ENCODE measurements at regions not wholly inside any gene's neighbourhood (a gene's known extent, or its start where the extent isn't known, plus 50 kb on each side); places are given as distances from the start of the nearest gene placed in this dataset. TPM values are rescaled to one million over a fixed set of nuclear protein-coding genes. Genes with fewer than 3 reads are reported as not detected.

GRCh38 chr3:174777813-174778212 lies 81.3 kb upstream of the NAALADL2 start:
- no peak for DNase-seq (ENCODE audit: extremely low spot score)
- H3K4me1 ChIP-seq (ENCODE audit: insufficient read depth), result no peaks in the 10 kb centered on the region
- H3K4me3 ChIP-seq (ENCODE audit: low read depth, low read length), result no peak overlapping the region
- no peak overlapping the region for H3K27ac ChIP-seq (ENCODE audit: low read depth)
- H3K36me3 ChIP-seq (ENCODE audit: insufficient read depth), result no peaks in the 10 kb centered on the region

GRCh38 chr3:174783502-174783901 lies 75.6 kb upstream of the NAALADL2 start:
- Histone ChIP-seq H3K4me1 (ENCODE audit: insufficient read depth) (no peaks in the 10 kb centered on the region), H3K27ac (ENCODE audit: low read depth) (no peak overlapping the region), H3K36me3 (ENCODE audit: insufficient read depth) (no peaks in the 10 kb centered on the region), H3K4me3 (ENCODE audit: low read depth, low read length) (no peak overlapping the region)
- 94% methylated on average over 2 of the region's 2 CpGs for WGBS
- DNase-seq (ENCODE audit: extremely low spot score), result no peak

- Histone ChIP-seq H3K27ac (ENCODE audit: low read depth) (no peak overlapping the region), H3K4me3 (ENCODE audit: low read depth, low read length) (no peak overlapping the region), H3K36me3 (ENCODE audit: insufficient read depth) (no peaks in the 10 kb centered on the region), H3K4me1 (ENCODE audit: insufficient read depth) (no peaks in the 10 kb centered on the region)
- DNase-seq (ENCODE audit: extremely low spot score), result no peak
- 87% methylated on average over 4 of the region's 4 CpGs for WGBS
These were observed 74.8 kb upstream of the NAALADL2 start for GRCh38 chr3:174784206-174784934.

GRCh38 chr3:174786825-174787224 lies 72.3 kb upstream of the NAALADL2 start:
- no peak overlapping the region for H3K4me3 ChIP-seq (ENCODE audit: low read depth, low read length)
- H3K36me3 ChIP-seq (ENCODE audit: insufficient read depth), result no peaks in the 10 kb centered on the region
- no peaks in the 10 kb centered on the region for H3K4me1 ChIP-seq (ENCODE audit: insufficient read depth)
- WGBS, result 94% methylated on average over 2 of the region's 2 CpGs
- DNase-seq (ENCODE audit: extremely low spot score), result no peak
- no peak overlapping the region for H3K27ac ChIP-seq (ENCODE audit: low read depth)

- H3K4me1 ChIP-seq (ENCODE audit: insufficient read depth), result no peaks in the 10 kb centered on the region
- 87% methylated on average over 3 of the region's 3 CpGs for WGBS
These were observed 68.0 kb upstream of the NAALADL2 start for GRCh38 chr3:174791161-174791560.

GRCh38 chr3:174792864-174793263 lies 66.3 kb upstream of the NAALADL2 start:
- Histone ChIP-seq H3K36me3 (ENCODE audit: insufficient read depth) (no peaks in the 10 kb centered on the region), H3K27ac (ENCODE audit: low read depth) (no peak overlapping the region), H3K4me3 (ENCODE audit: low read depth, low read length) (no peak overlapping the region), H3K4me1 (ENCODE audit: insufficient read depth) (no peaks in the 10 kb centered on the region)
- no peak for DNase-seq (ENCODE audit: extremely low spot score)
- WGBS, result 79% methylated on average over 1 of the region's 1 CpG

More at GRCh38 chr3:174791161-174791560, 68.0 kb upstream of the NAALADL2 start:
- H3K27ac ChIP-seq (ENCODE audit: low read depth), result no peak overlapping the region
- DNase-seq (ENCODE audit: extremely low spot score), result no peak
- no peaks in the 10 kb centered on the region for H3K36me3 ChIP-seq (ENCODE audit: insufficient read depth)
- no peak overlapping the region for H3K4me3 ChIP-seq (ENCODE audit: low read depth, low read length)

Small RNA genes in the stretch of these regions (small RNA-seq; reads per million reads assigned to genes)
- not detected for gene RN7SKP40

Measured in urinary bladder (tissue), 4 donors.